Stimulated activated CD4-positive, alpha-beta T cell treated with anti-CD3 and anti-CD28 coated beads, TNF-alpha, amount 100 ng/mL, for 4 hours (primary cell): ENCODE measurements at regions not wholly inside any gene's neighbourhood (a gene's known extent, or its start where the extent isn't known, plus 50 kb on each side); places are given as distances from the start of the nearest gene placed in this dataset.

ENCODE experiments used
- DNase-seq, 3 experiments: peaks; one replicate each; pipeline ENCODE4 v3.0.0-alpha.2; 2020; ENCODE audit warnings: low read depth in 3 of 3

DNA sequence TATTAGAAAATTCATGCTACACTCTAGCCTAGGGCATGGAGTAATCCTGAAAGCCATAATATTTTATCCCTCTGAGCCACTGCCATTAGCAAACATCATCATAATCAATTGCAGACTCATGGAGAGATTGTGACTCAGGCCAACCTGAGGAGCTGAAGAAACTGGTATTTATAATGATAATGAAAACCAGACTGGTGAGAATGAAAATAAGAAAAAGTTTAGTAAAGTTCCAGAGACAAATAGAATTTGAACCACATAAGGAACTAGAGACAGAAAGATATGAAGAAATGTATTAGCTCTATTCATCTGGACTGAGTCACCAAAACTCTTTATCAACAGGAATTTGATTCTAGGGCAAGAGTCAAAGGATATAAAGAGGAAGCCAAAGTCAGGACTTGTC lies 158.7 kb downstream of the DRD1 start:
- no peak for DNase-seq

DNA sequence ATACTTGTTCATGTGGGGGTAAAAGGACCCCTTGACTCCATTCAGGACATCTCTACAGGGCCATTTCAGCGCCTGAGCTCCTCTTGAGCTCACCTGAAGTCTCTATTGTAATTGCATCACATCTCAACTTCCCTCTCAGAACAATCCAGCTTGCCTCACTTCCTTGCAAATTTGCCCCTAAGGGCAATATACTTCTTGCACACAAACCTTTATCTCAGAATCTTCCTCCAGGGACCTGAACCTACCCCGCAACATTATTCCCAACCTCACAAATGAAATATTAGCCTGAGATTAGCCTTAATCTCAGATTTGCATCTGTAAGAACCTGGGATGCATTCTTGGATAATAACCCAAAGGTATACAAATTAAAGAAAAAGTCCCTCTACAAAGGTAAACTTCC lies 159.2 kb downstream of the DRD1 start:
- DNase-seq: no peak

DNA sequence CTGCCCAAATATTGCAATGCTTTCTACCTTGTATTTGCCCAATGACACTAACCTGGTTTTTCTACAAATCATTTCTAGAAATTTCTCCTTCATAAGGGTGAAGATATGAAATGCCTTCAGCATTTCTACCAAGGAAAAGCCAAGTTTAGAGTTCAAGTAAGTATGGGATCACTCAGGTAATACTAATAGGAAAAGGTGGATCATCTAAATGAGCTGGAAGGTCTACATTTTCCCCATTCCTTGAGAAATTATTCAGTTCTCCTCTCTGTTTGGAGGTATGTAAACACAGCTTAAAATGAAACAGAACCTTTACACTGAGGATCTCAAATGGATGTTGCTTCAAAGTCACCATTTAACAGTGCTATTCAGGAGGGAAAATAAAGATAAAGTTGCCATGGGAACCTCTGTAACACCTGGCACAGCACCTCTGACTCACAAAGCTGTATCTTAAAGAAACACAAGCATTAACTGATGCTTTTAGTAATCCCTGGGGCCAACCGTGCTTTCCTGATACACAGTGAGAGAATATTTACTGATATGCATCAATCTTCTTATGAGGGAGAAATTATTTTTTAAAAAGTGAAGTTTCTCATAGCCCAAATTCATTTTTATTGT lies 161.3 kb downstream of the DRD1 start:
- no peak for DNase-seq

DNA sequence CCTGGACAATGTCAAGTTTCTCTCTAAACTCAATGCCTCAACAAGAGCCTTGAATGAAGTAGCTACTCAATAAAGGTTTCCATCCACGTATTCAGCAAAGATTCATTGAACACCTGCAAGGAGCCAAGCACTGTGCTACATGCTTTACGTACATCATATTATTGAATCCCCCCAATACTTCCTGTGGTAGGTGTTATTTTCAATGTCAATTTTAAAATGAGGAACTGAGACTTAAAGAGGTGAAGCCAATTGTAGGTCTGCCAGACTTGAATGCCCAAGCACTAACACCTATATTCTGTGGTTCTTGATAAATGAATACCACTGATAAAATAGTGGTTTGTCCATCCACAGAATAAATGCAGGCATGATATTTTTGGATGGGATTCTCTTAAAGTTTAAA lies 162.3 kb downstream of the DRD1 start:
- no peak for DNase-seq

DNA sequence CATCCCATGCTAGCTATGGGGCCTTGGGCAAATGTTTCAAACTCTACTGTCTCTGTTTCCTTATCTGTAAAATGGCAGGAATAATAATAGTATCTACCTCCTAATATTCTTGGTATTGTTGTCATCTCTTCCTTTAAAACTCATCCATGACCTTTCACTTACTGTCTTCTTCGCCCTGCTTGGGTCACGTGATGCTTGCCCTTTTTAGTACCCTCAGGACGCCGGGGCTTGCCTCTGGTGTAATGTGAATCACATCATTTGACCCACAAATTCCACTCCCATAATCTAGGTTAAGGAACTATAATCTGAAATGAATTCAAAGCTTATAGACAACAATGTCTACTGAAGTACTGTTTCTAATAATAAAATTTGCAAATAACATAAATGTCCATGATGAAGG lies 162.7 kb downstream of the DRD1 start:
- no peak for DNase-seq

DNA sequence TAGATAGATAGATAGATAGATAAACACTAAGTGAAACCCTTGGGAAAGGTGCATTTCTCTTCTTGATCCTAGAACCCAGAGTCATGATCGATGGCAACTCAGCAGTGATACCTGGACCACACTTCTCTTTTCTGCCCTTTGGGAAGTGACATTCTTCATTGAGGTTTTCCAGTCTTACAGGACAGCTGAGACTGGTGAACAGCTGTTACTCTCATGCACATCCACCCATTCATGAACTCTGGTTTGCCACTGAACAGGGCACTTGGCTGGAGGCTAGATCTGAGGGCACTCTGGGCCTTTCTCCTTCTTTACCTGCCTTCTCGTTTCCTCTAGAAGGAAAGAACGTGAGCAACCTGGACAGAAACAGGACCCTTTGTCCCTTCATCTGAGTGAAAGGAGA lies 164.5 kb downstream of the DRD1 start:
- DNase-seq: no peak

DNA sequence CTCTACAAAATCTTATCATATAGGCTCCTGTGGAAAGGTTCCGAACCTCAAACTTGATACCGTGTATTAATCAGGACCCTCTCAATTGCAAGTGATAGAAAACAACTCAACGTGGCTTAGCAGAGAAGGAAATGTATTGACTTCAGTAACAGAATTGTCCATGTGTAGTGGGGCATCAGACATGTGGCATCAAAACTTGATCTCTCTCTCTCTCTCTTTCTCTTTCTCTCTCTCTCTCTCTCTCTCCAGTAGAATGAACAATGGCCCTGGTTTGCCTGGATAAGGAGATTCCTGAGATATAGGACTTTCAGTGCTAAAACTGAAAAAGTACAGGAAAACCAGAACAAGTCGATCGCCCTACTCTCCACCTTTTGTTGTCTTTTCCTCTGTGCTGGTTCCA lies 168.2 kb downstream of the DRD1 start:
- DNase-seq: no peak

DNA sequence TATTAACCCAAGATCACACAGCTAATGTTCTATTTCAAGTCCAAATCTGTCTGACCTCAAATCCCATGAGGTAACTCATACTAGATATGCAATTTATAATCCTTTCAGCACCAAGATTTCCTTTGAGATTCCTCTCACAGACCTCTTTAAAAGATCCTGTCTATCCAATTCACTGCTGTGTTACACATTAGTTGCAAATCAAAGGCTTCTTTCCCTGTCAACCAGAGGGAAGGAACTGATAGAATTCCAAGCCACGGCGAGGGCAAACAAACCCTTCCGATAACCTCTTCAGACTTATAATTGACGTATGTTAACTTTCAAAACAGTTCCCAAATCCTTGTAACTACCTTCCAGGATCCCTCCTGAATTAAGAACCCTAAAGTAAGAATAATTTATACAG lies 168.9 kb downstream of the DRD1 start:
- no peak for DNase-seq

DNA sequence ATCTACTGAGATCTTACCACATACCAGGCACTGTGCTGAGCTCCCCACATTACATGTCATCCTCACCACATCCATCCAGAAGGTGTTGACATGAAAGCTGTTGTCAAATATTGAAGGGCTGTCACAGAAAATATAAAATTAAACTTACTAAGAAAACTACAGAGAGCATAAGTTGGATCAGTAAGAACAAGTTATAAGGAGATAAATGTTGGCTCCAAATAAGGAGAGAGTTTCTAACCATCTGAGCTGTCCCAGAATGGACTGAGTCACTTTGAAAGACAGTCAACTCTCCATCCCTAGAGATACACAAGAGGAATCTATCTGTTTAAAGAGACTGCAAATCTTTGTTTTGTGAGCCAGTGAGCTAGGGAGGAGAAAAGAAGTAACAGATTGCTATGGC lies 169.8 kb downstream of the DRD1 start:
- no peak for DNase-seq

DNA sequence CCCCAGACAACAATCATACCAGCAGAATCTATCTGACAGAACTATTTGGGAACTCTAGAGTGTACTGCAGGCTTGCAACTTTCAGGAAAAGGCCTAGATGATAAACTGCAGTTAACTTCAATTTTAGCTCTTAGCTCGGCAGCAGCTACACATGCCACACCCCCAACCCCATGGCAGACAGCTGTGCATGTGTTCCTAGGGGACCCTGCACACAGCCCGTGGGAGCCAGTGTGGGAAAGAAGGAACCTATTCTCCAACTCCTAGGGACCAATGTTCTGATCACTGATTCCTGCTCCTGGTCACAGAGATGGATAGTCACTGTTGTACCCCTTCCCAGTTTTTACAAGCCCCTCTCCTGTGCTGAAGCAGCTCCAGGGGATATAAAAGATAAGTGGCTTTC lies 179.6 kb downstream of the DRD1 start:
- DNase-seq: no peak

DNA sequence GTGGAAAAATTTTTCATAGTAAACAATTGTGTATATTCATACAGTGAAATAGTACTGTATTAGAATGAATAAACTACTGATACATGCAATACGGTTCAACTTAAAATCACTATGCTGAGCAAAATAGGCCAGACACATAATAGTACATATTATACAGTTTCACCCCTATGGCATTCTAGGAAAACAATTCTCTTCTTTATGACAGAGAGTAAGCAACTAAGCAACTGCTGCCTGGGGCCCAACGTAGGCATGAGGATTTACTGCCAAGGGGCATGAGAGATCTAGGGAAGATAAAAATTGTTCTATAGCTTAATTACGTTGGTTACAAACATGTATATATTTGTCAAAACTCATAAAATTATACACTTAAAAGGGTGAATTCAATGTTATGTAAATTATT lies 180.2 kb downstream of the DRD1 start:
- no peak for DNase-seq

DNA sequence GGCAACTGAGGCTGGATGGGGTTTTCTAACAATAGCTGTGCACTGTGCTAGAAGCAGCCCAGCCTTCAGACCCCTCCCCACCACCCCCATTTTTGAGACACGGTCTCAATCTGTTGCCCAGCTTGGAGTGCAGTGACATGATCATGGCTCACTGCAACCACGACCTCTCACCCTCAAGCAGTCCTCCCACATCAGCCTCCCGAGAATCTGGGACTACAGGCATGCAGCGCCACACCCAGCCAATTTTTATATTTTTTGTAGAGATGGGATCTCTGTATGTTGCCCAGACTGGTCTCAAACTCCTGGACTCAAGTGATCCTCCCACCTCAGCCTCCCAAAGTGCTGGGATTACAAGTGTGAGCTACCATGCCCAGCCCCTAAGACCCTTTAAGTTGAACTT lies 182.5 kb downstream of the DRD1 start:
- DNase-seq: no peak

DNA sequence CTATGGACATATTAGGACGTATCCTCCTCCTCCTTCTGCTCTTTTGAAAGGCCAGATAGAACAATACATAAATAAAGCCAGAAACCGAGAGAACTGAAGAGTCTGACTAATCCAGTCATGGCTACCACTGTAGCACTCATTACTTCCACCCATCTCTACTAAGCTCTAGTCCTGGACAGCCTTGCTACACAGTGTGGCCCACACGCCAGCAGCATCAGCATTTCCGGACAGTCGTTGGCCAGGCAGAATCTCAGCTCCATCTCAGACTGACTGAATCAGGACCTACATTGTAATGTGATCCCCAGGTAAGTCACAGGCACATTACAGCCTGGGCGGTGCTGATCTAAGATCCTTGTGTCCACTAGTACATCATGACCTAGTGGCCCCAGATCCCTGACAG lies 182.9 kb downstream of the DRD1 start:
- no peak for DNase-seq

DNA sequence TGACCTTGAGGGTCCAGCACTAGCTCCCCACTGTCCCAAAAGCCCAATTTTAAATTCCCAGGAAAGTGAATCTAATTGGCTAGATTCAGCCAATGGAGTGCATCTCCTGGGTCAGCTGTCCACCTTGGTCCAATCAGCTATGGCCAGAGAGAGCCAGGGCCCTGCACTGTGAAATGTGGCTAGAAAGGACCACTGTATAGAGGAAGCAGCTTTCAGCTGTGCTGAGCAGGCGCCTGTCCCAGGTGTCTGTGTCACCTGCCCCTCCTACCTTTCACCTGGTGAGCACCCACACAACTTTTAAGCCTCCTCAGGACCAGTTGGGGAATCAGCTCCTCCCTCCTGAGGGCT lies 186.2 kb downstream of the DRD1 start:
- no peak for DNase-seq

DNA sequence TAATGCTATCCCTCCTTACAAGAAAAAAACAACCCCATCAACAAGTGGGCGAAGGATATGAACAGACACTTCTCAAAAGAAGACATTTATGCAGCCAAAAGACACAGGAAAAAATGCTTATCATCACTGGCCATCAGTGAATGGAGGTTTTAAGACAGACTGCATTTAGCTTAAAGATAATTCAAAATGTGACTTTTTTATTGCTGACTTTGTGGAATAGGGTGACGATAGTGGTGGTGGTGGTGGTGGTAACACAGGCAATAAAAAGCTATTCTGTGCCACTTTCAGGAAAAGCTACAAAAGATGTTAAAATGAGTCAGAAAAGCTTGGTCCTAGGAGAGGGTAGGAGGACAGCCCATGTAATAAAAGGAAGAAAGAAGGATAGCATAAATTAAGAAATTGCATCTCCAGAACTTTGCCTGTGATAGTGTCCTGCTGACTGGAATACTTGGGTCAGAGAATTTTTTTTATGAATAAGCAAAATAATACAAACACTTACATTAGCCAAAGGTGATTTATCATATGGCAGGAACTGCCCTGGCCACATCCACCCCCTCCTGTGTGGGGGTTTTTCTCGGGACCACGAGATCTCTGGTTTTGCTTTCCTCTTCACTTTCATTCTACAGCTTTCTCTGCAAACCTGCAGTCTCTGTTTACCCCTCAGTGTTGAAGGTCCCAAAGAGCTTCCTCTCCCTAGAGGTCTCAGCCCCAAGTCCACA lies 186.7 kb downstream of the DRD1 start:
- no peak for DNase-seq

DNA sequence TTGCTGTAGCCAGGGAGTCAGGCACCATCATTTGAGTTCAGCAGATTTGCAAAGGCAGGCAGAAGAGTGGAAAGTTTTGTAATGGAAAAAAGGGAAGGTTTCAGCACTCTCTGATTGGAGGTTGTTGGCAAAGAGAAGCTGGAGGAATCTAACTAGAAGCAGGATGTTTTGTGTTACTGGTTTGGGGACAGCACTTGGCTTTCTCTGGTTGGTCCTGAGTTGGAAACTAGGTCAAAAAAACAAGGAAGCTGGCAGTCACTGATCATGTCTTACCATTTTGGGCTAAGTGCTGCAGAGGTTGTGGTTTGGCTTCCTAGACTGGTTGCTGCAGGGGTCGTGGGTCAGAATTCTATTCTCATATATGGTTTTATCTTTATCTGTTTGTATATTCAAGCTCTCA lies 189.8 kb downstream of the DRD1 start:
- DNase-seq: no peak

DNA sequence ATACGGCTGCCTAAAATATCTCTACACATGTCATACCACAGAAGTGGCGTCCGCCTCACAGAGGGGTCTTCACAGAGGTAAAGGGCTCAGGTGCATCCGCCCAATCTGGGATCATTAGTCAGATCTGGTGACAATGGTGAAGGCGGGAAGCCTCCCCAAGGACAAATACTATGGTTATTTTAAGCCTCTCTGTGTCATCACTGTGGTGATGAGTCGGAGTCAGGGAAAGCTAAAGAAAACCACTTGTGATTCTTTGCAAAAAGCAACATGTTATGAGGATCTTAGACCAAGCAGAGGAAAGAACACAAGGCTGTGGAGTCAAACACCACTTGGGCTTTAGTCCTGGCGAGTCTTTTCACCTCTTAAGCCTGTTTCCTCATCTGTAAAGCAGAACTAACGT lies 190.4 kb downstream of the DRD1 start:
- DNase-seq: no peak

DNA sequence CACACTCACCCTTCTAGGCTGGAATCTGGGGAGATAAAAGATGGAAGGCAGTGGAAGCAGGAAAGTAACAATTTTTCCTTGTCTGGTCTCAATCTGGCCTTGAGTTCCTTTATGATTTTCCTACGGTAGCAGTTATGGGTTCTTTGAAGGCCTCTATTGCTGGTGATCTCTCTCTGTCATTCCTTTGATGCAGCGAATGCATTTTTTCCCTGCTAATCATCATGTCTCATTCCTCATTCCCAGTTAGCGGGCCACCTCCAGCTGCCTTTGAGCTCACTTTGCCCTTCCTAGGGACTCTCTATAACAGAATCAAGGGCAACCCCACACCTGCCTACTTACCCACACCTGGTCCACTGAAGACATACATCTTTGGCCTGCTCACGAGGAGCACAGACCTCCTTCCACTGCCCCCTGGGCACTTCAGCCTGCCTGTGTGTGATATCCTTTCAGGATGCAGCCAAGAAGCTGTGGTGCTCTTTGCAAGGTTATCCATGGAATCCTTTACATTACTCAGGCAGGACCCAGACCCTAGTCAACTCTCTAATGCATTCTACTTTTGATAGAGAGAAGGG lies 191.7 kb downstream of the DRD1 start:
- no peak for DNase-seq

DNA sequence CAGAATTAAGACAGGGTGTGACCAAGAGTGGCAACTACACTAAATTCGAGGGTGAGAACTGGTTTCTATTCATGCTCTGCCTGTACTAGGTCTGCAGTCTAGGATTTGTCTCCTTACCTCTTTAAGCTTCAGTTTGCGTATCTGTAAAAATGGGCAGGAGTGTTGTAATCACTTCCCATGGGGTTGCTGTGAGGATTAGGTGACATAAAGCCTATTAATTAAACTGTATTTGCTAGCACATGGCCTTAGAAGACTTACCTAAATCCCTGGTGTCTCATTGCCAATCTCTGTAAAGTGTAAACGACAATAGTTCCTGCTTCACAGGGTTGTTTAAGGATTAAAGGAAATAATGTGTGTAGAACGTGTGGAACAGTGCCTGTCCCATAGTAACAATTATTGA lies 193.6 kb downstream of the DRD1 start:
- DNase-seq: no peak

DNA sequence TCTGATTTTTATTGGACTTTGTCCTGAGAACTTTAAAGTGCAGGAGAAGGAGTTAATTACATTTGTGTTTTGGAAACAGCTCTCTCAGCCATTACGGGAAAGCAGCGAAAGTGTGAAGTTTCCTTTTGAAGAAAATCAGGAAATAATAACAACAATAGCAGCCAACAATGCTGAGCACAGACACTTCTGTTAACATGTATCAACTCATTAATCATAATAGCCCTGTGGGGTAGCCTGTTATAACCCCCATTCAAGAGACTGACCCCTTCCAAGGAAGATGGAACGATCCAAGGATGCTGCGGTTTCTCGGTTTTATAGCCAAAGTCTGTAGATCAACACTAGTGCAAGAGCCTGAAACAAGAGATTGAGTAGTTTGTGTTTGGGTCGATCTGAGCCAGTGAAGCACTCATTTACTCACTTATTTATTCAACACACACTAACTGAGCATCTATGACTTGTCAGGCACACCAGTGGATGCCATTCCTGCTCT lies 195.5 kb downstream of the DRD1 start:
- no peak for DNase-seq

DNA sequence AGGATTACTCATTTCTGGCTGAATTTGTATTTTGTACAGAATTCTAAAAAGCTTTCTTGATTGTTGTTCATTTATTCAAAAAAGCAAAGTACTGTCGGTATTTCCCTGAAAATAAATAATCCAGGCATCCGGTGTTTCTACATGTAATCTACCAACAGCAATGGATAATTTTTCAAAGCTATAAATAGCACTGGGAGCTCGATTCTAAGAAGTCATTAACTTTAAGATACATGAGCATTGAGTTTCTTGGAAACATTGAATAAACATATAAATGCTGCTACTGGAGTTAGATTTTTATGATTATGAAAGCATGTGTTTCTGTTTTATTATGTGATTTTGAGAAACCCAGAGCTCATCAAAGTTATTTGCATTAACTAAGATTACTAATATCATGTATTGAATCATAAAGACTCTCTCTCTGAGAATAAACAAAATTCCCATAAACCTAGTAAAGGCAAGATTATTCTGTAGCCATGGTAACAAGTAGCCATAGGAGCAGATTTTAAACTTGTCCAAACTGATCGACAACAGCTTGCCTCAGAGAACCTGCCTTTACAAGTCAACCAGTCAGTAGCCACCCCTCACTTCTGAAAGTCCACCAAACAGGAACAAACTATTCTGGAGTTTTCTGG lies 197.0 kb downstream of the DRD1 start:
- DNase-seq: no peak

DNA sequence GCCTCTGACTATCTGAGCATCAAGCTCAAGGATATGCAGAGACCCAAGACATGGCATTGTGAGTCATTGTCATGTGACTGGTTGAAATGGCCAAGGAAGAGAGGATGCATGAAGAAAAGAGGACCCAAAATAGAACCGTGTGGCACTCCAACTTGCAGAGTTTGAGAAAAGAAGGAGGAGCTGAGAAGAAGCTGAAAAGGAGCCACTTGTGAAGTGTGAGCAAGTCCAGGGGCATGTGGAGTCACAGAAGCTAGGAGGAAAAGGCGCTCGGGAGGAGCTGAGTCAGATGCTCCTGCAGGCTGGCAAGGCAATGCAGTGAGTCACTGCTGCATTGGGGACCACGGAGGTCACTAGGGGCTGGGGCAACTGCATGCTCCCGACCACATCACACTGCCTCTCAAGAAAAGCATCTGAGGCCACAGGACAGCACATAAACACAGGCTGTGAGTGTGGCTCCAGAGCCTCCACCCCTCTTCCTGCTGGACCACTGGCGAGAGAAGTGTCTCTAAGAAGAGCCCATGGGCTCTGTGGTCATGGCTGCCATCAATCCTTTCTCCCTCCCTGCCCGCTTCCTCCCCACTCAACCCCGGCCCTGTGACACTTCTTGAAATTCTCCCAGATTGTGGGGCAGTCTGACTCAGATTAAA lies 197.6 kb downstream of the DRD1 start:
- DNase-seq: no peak

DNA sequence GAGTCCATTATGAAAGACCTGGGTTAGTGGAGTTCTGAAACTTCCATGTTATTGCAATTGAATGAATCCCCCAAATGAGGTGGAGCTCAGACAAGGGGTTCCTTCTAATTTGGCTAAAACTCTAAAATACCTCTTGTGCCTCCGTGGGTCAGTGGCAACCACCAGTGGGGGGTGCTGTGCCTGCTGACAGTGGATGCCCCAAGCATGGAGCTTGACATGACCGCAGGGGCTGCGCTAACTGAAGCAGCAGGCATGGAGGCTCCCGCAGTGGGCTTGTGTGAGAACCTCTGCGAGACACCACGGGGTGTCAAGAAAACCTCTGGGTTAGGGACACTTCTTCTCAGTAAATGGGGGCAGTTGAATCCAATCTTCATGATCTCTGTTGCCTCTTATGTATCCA lies 200.5 kb downstream of the DRD1 start:
- no peak for DNase-seq
